ENCODE measurements at regions not wholly inside any gene's neighbourhood (a gene's known extent, or its start where the extent isn't known, plus 50 kb on each side); places are given as distances from the start of the nearest gene placed in this dataset.

- Histone ChIP-seq H3K9me3 (no peaks in the 10 kb centered on the region), H3K27ac (no peak overlapping the region), H3K36me3 (no peaks in the 10 kb centered on the region), H3K27me3 (replicated peaks; ENCODE audit: insufficient read depth) (no peaks in the 10 kb centered on the region), H3K4me1 (ENCODE audit: control insufficient read depth in 1 of 2, low read depth in 2 of 2) (no peaks in the 10 kb centered on the region), H3K4me3 (no peak overlapping the region)
- ATAC-seq (ENCODE audit: insufficient number of reproducible peaks, low FRiP score, low read depth) (no peak), DNase-seq (ENCODE audit: low spot score) (no peak)
- TF ChIP-seq, protein P1, sequence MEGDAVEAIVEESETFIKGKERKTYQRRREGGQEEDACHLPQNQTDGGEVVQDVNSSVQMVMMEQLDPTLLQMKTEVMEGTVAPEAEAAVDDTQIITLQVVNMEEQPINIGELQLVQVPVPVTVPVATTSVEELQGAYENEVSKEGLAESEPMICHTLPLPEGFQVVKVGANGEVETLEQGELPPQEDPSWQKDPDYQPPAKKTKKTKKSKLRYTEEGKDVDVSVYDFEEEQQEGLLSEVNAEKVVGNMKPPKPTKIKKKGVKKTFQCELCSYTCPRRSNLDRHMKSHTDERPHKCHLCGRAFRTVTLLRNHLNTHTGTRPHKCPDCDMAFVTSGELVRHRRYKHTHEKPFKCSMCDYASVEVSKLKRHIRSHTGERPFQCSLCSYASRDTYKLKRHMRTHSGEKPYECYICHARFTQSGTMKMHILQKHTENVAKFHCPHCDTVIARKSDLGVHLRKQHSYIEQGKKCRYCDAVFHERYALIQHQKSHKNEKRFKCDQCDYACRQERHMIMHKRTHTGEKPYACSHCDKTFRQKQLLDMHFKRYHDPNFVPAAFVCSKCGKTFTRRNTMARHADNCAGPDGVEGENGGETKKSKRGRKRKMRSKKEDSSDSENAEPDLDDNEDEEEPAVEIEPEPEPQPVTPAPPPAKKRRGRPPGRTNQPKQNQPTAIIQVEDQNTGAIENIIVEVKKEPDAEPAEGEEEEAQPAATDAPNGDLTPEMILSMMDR (IDR thresholded peaks at IDR 0.05): no peak
Observed at GRCh38 chr15:93708724-93709445, 522.5 kb upstream of the MCTP2 start.

DNA sequence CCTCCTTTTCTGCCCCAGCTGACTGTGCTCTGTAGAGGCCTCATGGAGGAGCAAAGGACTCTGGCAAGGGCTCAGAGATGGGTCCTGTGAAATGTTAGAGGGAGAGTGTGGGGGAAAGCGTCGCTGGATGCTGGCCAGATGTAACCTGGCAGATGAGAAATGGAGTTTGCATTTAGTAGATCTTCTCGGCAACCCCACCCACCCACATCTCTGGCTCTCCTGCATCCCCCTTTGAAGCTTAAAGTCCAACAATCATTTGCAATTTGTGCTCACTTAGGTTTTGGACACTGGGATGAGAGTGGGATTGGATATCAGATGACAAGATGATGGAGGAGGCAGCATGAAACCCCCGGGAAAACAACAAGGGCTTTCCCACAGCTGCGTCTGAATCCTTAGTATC lies 523.6 kb upstream of the MCTP2 start:
- Histone ChIP-seq H3K36me3 (no peaks in the 10 kb centered on the region), H3K9me3 (no peaks in the 10 kb centered on the region), H3K27ac (no peak overlapping the region), H3K4me3 (no peak overlapping the region), H3K4me1 (ENCODE audit: control insufficient read depth in 1 of 2, low read depth in 2 of 2) (no peaks in the 10 kb centered on the region), H3K27me3 (replicated peaks; ENCODE audit: insufficient read depth) (no peaks in the 10 kb centered on the region)
- DNase-seq (ENCODE audit: low spot score) (no peak), ATAC-seq (ENCODE audit: insufficient number of reproducible peaks, low FRiP score, low read depth) (no peak)
- TF ChIP-seq, protein P1 (IDR thresholded peaks at IDR 0.05): no peak

- DNase-seq (ENCODE audit: low spot score) (no peak), ATAC-seq (ENCODE audit: insufficient number of reproducible peaks, low FRiP score, low read depth) (no peak)
- H3K4me1 ChIP-seq (ENCODE audit: control insufficient read depth in 1 of 2, low read depth in 2 of 2): no peaks in the 10 kb centered on the region
- TF ChIP-seq, protein P1 (IDR thresholded peaks at IDR 0.05): no peak
- no peaks in the 10 kb centered on the region for H3K9me3 ChIP-seq
- H3K36me3 ChIP-seq: no peaks in the 10 kb centered on the region
- H3K27me3 ChIP-seq (replicated peaks; ENCODE audit: insufficient read depth): no peaks in the 10 kb centered on the region
- no peak overlapping the region for H3K27ac ChIP-seq
- H3K4me3 ChIP-seq: no peak overlapping the region
Observed at GRCh38 chr15:93706495-93707292, 524.7 kb upstream of the MCTP2 start.

DNA sequence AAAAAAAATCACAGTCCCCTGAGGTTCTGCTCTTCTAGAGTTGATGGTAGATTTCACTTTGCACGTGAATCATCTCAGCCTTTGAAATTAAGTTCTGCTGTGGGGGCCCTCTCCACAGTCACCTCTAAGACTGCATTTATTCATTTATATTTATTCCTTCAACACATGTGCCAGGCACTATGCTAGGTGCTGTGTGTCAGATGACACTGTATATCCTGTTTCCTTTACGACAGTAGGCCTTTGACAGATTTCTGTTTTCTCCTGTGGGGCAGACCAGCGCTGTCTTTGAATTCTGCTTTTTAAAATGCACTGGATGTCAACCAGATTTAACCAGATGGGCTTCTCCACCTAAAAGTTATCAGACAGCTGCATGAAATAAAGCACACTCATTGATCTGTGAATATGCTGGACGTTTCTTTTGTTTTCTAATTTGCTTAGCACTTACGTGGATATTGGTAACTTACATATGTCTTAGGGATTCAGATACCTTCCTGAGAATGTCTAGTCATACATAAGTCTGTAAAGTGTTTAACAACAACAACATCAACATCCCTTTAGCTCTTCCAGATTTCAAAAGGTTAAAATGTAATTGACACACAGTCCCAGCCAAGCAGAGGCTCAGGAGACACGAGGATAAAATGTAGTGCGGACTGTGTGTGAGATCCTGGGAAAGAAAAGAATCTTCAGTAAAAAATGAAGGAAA lies 525.5 kb upstream of the MCTP2 start:
- Histone ChIP-seq H3K36me3 (no peaks in the 10 kb centered on the region), H3K4me1 (ENCODE audit: control insufficient read depth in 1 of 2, low read depth in 2 of 2) (no peaks in the 10 kb centered on the region), H3K27ac (no peak overlapping the region), H3K4me3 (no peak overlapping the region), H3K27me3 (replicated peaks; ENCODE audit: insufficient read depth) (no peaks in the 10 kb centered on the region), H3K9me3 (no peaks in the 10 kb centered on the region)
- TF ChIP-seq, protein P1 (IDR thresholded peaks at IDR 0.05): no peak
- DNase-seq (ENCODE audit: low spot score): no peak
- ATAC-seq (ENCODE audit: insufficient number of reproducible peaks, low FRiP score, low read depth): no peak
